Endothelial cell of umbilical vein (primary cell): ENCODE measurements at regions not wholly inside any gene's neighbourhood (a gene's known extent, or its start where the extent isn't known, plus 50 kb on each side); places are given as distances from the start of the nearest gene placed in this dataset.

ENCODE experiments used
- EZH2 ChIP-seq: IDR thresholded peaks from 2 replicates; pipeline ENCODE4 v1.6.1; 2012; ENCODE audit warnings: borderline replicate concordance, low read depth, mild to moderate bottlenecking, moderate library complexity, low read length, inconsistent platforms; ENCODE audit not compliant: severe bottlenecking
- FOS ChIP-seq: IDR thresholded peaks from 2 replicates; pipeline ENCODE4 v1.6.1; 2011; ENCODE audit warnings: mild to moderate bottlenecking, low read length, moderate library complexity, borderline replicate concordance; ENCODE audit not compliant: insufficient read depth
- GATA2 ChIP-seq: IDR thresholded peaks from 2 replicates; pipeline ENCODE4 v1.7.0; 2011; ENCODE audit warnings: low read depth, mild to moderate bottlenecking, moderate library complexity, mixed read lengths, low read length; ENCODE audit not compliant: insufficient read length, insufficient read depth
- JUN ChIP-seq: IDR thresholded peaks from 2 replicates; pipeline ENCODE4 v1.6.1; 2011; ENCODE audit warnings: borderline replicate concordance, low read depth; ENCODE audit not compliant: insufficient read length, insufficient read depth
- MYC ChIP-seq: IDR thresholded peaks from one replicate; pipeline ENCODE4 v1.6.1; 2011; ENCODE audit warnings: mild to moderate bottlenecking, low read depth, low read length
- POLR2A ChIP-seq: IDR thresholded peaks from 2 replicates; pipeline ENCODE4 v1.6.1; 2012; ENCODE audit warnings: low read depth, mild to moderate bottlenecking, control low read depth, low read length
- POLR2AphosphoS5 ChIP-seq: IDR thresholded peaks from 2 replicates; pipeline ENCODE4 v1.6.1; 2012; ENCODE audit warnings: low read depth, mild to moderate bottlenecking, control low read depth, low read length, moderate library complexity; ENCODE audit not compliant: insufficient read depth
- TF ChIP-seq, protein P1 (sequence below), 2 donors: IDR thresholded peaks; 1 replicate in 1 of 2; 2 replicates in 1 of 2; pipeline ENCODE4 v1.5.1; 2011; ENCODE audit warnings: low read length in 2 of 2, mild to moderate bottlenecking in 2 of 2, moderate library complexity in 2 of 2, control low read depth in 1 of 2, inconsistent platforms in 1 of 2, low read depth in 1 of 2; ENCODE audit not compliant: insufficient read depth in 1 of 2; ENCODE audit errors: extremely low read depth in 1 of 2
- TF ChIP-seq, protein P2 (sequence below): IDR thresholded peaks from 2 replicates; pipeline ENCODE4 v1.6.1; 2011; ENCODE audit not compliant: insufficient read depth, insufficient read length

DNA sequence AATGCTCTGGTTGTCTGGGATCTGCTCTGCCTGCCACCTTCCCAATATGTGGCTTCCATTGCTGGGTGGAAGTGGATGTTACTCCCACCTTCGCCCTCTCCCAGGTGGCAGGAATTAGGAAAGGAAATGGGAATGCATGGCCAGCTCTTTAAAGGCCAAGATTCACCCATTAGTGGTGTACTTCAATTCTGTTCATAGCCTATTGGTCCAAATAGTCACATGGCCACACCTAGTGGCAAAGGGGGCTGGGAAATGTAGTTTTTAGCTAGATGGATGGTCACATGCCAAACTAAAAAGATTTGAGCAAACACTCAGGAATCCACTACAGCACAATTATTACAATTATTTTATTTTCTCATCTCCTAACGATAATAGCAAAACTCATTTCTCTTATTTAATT lies 135.1 kb downstream of the NPY start:
- TF ChIP-seq POLR2AphosphoS5 (no peak), POLR2A (no peak), JUN (no peak), EZH2 (no peak), FOS (no peak), MYC (no peak), GATA2 (no peak)
- TF ChIP-seq, protein P1, sequence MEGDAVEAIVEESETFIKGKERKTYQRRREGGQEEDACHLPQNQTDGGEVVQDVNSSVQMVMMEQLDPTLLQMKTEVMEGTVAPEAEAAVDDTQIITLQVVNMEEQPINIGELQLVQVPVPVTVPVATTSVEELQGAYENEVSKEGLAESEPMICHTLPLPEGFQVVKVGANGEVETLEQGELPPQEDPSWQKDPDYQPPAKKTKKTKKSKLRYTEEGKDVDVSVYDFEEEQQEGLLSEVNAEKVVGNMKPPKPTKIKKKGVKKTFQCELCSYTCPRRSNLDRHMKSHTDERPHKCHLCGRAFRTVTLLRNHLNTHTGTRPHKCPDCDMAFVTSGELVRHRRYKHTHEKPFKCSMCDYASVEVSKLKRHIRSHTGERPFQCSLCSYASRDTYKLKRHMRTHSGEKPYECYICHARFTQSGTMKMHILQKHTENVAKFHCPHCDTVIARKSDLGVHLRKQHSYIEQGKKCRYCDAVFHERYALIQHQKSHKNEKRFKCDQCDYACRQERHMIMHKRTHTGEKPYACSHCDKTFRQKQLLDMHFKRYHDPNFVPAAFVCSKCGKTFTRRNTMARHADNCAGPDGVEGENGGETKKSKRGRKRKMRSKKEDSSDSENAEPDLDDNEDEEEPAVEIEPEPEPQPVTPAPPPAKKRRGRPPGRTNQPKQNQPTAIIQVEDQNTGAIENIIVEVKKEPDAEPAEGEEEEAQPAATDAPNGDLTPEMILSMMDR (IDR thresholded peaks at IDR 0.05; ENCODE audit: extremely low read depth in 1 of 2, insufficient read depth in 1 of 2, low read depth in 1 of 2, low read length in 2 of 2), result no peak
- TF ChIP-seq, protein P2, sequence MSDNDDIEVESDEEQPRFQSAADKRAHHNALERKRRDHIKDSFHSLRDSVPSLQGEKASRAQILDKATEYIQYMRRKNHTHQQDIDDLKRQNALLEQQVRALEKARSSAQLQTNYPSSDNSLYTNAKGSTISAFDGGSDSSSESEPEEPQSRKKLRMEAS, result no peak
